ENCODE measurements at regions not wholly inside any gene's neighbourhood (a gene's known extent, or its start where the extent isn't known, plus 50 kb on each side); places are given as distances from the start of the nearest gene placed in this dataset.

DNA sequence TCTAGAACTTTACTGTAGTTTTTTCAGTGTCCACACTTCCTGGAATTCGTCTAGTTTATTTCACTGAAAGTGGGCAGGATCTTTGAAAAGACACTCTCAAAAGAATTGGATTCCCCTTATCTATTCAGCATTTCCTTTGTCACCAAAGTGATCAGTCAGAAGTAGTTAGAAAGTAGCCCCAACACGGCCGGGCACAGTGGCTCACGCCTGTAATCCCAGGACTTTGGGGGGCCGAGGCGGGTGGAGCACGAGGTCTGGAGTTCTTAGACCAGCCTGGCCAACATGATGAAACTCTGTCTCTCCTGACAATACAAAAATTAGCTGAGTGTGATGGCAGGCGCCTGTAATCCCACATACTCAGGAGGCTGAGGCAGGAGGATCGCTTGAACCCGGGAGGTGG is 69.0 kb upstream of the KMT2C start:
- TF ChIP-seq, protein P1, sequence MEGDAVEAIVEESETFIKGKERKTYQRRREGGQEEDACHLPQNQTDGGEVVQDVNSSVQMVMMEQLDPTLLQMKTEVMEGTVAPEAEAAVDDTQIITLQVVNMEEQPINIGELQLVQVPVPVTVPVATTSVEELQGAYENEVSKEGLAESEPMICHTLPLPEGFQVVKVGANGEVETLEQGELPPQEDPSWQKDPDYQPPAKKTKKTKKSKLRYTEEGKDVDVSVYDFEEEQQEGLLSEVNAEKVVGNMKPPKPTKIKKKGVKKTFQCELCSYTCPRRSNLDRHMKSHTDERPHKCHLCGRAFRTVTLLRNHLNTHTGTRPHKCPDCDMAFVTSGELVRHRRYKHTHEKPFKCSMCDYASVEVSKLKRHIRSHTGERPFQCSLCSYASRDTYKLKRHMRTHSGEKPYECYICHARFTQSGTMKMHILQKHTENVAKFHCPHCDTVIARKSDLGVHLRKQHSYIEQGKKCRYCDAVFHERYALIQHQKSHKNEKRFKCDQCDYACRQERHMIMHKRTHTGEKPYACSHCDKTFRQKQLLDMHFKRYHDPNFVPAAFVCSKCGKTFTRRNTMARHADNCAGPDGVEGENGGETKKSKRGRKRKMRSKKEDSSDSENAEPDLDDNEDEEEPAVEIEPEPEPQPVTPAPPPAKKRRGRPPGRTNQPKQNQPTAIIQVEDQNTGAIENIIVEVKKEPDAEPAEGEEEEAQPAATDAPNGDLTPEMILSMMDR (conservative IDR thresholded peaks at IDR 0.05; ENCODE audit: low read depth, low read length): no peak
- TF ChIP-seq EZH2 (IDR thresholded peaks at IDR 0.05; ENCODE audit: borderline replicate concordance, low read depth, low read length, poor library complexity, severe bottlenecking): no peak
